ENCODE measurements at regions not wholly inside any gene's neighbourhood (a gene's known extent, or its start where the extent isn't known, plus 50 kb on each side); places are given as distances from the start of the nearest gene placed in this dataset.

GRCh38 chr6:110558575-110558974, 82.2 kb upstream of the SLC22A16 start:
- Histone ChIP-seq H3K9ac (replicated peaks in 1 of 4; ENCODE audit: extremely low read depth in 1 of 4, low read depth in 3 of 4, low read length in 3 of 4) (no peak overlapping the region), H3K56ac (replicated peaks; ENCODE audit: insufficient read length, low read depth, low read length) (no peak overlapping the region), H2AFZ (ENCODE audit: low read length) (no peak overlapping the region), H3K79me2 (ENCODE audit: control insufficient read depth in 1 of 2, insufficient read depth in 2 of 2, low read length in 2 of 2) (no peaks in the 10 kb centered on the region), H2BK20ac (ENCODE audit: low read length) (no peak overlapping the region), H3K4me3 (ENCODE audit: extremely low read depth in 1 of 4, insufficient read depth in 2 of 4, low read depth in 3 of 4, low read length in 4 of 4) (no peak overlapping the region), H4K20me1 (replicated peaks in 1 of 2; ENCODE audit: control insufficient read depth in 1 of 2, insufficient read depth in 2 of 2, low read length in 2 of 2) (no peaks in the 10 kb centered on the region), H3K4me2 (ENCODE audit: insufficient read depth in 1 of 2, low read depth in 2 of 2, low read length in 2 of 2) (no peak overlapping the region), H2AK5ac (ENCODE audit: low read depth, low read length) (no peak overlapping the region), H3K27ac (ENCODE audit: low read depth, low read length) (no peak overlapping the region), H3K14ac (ENCODE audit: insufficient read length) (no peak overlapping the region), H3K36me3 (ENCODE audit: control insufficient read depth in 2 of 4, insufficient read depth in 4 of 4, low read length in 3 of 4) (no peaks in the 10 kb centered on the region), H3K18ac (ENCODE audit: extremely low read depth, low read length) (no peak overlapping the region), H2BK12ac (ENCODE audit: low read depth, low read length) (no peak overlapping the region), H3K23me2 (ENCODE audit: low read depth, low read length) (no peaks in the 10 kb centered on the region), H2BK15ac (ENCODE audit: low read length) (no peak overlapping the region), H3K27me3 (replicated peaks in 1 of 4; ENCODE audit: control insufficient read depth in 3 of 4, extremely low read depth in 1 of 4, insufficient read depth in 3 of 4, low read length in 3 of 4) (no peaks in the 10 kb centered on the region), H4K8ac (ENCODE audit: extremely low read depth, insufficient read depth, low read length) (no peak overlapping the region; the same call in 1 of the 2 replicates), H2BK5ac (ENCODE audit: low read depth, low read length) (no peak overlapping the region), H3K79me1 (ENCODE audit: low read depth, low read length) (no peaks in the 10 kb centered on the region), H3K4ac (replicated peaks; ENCODE audit: insufficient read length, low read depth, low read length) (no peak overlapping the region), H3K4me1 (replicated peaks in 1 of 4; ENCODE audit: control insufficient read depth in 3 of 4, insufficient read depth in 4 of 4, low read length in 3 of 4) (no peaks in the 10 kb centered on the region; a peak in 1 of 7 replicates), H3K23ac (ENCODE audit: insufficient read length) (no peak overlapping the region), H2BK120ac (replicated peaks; ENCODE audit: low read depth, low read length) (no peak overlapping the region), H4K5ac (ENCODE audit: insufficient read length, low read depth, low read length) (no peak overlapping the region), H3K9me3 (ENCODE audit: insufficient read depth in 2 of 2, low read depth in 1 of 2, low read length in 1 of 2) (no peaks in the 10 kb centered on the region), H4K91ac (replicated peaks; ENCODE audit: insufficient read length, low read length) (no peak overlapping the region)
- ChIA-PET POLR2A (ENCODE audit: partially characterized antibody) (interaction anchor here (1.0 kb wide), 1 partner anchor 16 kb away, joined by 3 read pairs; no protein-coding TSS in a partner anchor), CTCF (ENCODE audit: partially characterized antibody) (no interaction called here)
- DNase-seq (ENCODE audit: low read depth in 1 of 2, low spot score in 2 of 2) (no peak), FAIRE-seq (no peak)
- TF ChIP-seq ZNF274 (IDR thresholded peaks at IDR 0.05; ENCODE audit: borderline replicate concordance, extremely low read depth, low read length) (no peak), CHD2 (IDR thresholded peaks at IDR 0.05; ENCODE audit: low read length) (no peak), JUN (IDR thresholded peaks at IDR 0.05; ENCODE audit: low read depth, low read length) (no peak), RFX5 (IDR thresholded peaks at IDR 0.05; ENCODE audit: borderline replicate concordance, low read depth, low read length) (no peak), NRF1 (IDR thresholded peaks at IDR 0.05; ENCODE audit: low read depth, low read length) (no peak), KDM4A (IDR thresholded peaks at IDR 0.05; ENCODE audit: low read depth, low read length, severe bottlenecking) (no peak), KDM1A (IDR thresholded peaks at IDR 0.05; ENCODE audit: borderline replicate concordance, low read length) (no peak), TCF12 (IDR thresholded peaks at IDR 0.05; ENCODE audit: low read depth, low read length) (no peak), TBP (IDR thresholded peaks at IDR 0.05; ENCODE audit: low read depth, low read length) (no peak)
- WGBS, 2 experiments (ENCODE audit: extremely low coverage in 1 of 2, insufficient coverage in 1 of 2, insufficient read length in 1 of 2, insufficient replicate concordance in 2 of 2, low coverage in 1 of 2, low lambda C conversion rate in 2 of 2, missing lambda C conversion rate in 1 of 2) = 82% methylated on average over 5 of the region's 5 CpGs; no CpG with 5 or more reads in 1 of the 2 experiments

Data from H1 (cell line).